ENCODE measurements at regions not wholly inside any gene's neighbourhood (a gene's known extent, or its start where the extent isn't known, plus 50 kb on each side); places are given as distances from the start of the nearest gene placed in this dataset.

DNA sequence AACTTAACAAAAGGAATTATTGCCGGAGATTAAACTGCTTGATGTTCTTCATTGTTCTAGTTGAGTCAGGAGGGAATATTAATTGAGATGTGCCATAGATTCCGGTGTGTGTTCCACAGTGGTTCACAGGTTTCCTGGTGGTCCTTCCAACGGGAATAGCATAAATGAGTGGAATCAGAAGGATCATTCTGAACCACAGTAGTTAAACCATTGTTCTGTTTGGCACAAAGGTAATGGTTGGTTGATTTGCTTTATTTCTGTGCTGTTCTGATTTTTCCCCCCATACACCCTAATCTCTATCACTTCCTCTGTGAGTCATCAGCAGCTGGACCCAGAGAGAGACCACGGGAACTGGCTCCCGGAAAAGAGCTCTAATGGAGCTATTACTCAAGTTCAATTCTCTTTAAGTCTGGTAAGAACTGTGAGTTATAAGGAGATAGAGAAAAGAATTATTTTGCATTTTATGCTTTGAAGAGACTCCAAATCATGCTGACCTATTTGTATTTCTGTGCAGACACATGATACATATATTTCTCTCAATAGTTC lies 627.2 kb downstream of the ZIC1 start:
- no peak for DNase-seq

DNA sequence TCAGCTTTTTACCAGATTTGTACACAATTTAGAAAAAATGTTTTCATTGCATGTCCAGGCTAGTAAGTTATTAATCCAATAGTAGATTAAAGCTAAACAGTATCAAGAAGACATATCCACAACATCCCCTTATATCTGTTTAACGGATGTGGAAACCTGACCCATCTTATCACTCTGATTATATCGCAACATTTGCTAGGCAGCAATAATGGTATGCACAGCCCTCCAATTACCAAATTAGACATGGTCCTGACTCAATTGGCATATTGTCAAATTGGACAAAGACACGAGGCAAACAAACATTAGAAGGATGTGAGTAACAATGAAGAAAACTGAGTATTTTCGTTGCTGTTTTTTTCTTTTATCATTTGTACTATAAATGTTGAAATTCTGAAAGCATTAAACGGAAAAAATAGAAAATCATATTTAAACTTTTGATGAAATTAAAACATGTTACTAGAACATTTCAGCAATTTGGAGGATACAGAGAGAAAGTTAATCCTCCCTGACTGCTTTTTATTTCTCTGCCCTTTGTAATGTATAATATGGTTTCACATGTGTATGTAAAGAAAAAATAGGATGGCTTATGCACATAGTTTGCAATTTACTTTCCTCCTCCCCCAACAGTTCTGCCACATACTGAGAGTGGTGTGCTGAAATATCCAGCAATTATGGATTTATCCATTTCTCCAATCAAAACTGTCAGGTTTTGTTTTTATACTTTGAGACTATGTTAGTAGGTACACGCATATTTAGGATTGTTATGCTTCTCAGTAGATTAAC lies 633.7 kb downstream of the ZIC1 start:
- peak; percentile 24 for DNase-seq

DNA sequence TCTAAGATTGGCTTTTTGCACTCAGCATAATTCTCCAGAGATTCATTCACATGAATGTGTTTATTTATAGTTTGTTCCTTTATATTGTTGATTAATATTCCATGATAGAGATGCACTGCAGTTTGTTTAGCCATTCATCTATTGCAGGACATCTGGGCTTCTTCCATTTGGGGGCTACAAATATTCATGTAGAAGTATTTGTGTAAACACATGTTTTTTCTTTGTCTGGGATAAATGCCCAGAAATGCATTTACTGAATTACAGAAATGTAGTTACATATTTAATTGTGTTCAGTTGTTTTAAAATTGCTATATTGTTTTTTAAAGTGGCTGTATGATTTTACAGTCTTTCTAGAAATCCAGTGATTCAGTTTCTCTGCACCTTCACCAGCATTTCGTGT lies 635.0 kb downstream of the ZIC1 start:
- no peak for DNase-seq

DNA sequence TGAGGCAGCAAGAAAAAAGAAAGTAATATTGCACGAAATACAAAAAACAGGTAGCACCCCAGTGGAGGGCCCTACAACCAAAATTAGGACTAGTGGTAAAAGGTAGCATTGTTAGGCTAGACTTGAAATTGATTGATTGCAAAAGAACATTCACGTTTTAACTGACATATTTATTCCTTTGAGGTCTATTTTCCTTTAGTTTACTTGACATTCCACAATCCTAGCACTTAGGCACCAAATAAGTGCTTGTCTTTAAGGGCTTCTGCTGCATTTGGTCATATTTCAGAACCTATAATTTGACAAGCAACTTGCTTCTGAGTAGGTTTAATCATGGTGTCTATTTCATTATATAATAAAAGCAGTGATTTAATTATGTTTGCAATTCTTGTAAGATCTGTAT lies 642.7 kb upstream of the AGTR1 start:
- DNase-seq = no peak

- no peak for DNase-seq
Observed at GRCh38 chr3:148062590-148062989, 635.1 kb upstream of the AGTR1 start.

DNA sequence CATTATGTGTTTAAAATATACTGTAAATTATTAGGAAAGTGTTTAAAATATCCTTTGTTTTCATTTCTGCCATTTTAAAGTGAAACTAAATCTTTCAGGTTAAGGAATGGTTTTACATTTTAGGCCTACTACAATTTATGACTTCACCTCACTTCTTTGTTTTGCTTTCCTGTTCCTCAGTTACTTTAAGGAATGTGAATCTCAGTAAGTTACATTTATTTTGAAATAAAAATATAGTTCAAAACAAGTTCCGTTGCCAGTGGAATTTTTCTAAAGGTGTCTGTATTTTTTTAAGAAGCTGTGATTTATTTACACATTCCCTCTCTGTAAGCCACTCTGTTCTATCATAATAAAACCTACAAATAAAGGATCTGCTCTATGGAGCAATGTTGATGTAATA lies 630.9 kb upstream of the AGTR1 start:
- no peak for DNase-seq

DNA sequence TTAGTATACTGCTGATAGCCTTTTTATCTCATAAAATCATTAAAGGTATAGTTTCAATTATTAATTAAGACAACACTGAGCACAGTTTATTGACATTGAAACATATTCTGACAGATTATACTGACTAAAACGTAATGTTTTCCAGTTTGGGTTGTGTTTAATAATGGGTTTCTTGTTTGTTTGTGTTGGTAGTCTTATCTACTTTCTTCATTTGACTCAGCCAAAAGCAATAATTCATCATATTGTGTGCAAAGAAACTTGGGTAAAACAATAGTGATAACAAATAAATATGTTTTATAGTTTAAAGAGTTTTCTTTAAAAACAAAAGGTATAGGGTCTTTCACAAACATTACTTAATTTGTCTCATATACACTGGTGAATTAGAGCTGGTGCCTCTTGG lies 629.2 kb upstream of the AGTR1 start:
- DNase-seq = no peak

DNA sequence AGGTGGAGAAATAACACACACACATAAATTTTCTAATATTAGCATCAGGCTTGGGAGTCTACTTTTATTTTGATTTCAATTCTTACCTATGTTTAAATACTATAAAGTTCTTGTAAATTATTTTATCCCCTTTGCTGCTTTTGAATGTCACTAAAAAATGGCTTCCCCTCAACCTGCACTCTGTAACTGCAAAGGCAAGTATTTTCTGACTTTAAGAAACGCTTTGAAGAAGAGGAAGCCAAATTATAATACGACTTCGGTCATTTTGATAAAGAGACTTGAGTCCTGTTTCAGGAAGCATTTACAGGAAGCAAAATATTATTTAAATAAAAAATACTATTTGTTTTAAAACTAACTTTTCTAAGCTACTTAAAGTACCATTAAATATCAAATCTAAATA lies 627.7 kb upstream of the AGTR1 start:
- DNase-seq = no peak

DNA sequence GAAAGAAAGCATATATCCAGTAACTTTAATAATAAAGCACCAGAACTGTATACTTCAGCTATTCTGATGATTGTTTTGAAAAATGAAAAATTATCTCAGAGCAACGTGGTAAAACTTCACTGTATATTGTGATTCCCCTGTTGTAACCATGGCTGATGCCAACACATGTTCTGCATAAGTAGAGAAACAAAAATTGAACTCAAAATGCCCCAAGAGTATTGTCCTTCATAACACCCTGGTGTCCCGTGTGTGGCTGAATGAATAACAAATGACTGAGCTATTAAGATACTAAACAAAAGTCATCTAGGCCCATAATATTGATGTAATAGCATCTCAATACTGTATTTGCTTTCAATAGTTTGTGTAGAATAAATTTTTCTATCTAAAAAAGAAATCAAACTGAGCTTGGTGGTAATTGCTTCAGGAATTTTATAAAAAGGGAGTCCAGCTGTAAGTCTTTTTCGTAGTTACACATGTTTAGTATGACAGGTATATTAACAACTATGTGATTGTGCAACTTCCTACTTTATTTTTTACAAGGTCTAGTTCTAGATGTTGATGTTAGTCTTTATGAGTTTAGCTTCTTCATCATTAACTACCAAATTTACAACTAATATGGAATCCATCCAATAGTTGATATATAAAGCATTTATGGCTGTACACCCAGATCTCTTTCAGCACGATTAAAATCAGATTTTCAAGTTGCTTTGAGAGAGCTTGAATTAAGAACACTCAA lies 623.8 kb upstream of the AGTR1 start:
- DNase-seq = no peak

DNA sequence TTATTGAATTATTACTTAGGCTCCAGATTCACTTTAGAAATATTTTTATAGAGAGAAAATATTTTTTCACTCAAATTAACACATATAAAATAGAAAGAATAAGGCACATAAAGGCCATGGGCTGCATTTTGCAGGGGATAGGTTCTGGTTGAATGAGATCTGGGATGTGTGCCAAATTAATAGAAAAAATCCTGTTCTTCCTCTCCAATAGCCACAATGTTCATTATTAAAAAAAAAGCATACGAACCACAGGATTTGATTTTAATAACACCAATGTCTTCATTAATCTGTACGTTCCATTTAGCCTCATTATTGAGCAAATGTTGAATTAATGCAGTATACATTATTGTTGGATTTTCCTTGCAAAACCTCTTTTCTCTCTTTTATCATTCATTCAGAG lies 622.8 kb upstream of the AGTR1 start:
- peak; percentile 35 for DNase-seq

DNA sequence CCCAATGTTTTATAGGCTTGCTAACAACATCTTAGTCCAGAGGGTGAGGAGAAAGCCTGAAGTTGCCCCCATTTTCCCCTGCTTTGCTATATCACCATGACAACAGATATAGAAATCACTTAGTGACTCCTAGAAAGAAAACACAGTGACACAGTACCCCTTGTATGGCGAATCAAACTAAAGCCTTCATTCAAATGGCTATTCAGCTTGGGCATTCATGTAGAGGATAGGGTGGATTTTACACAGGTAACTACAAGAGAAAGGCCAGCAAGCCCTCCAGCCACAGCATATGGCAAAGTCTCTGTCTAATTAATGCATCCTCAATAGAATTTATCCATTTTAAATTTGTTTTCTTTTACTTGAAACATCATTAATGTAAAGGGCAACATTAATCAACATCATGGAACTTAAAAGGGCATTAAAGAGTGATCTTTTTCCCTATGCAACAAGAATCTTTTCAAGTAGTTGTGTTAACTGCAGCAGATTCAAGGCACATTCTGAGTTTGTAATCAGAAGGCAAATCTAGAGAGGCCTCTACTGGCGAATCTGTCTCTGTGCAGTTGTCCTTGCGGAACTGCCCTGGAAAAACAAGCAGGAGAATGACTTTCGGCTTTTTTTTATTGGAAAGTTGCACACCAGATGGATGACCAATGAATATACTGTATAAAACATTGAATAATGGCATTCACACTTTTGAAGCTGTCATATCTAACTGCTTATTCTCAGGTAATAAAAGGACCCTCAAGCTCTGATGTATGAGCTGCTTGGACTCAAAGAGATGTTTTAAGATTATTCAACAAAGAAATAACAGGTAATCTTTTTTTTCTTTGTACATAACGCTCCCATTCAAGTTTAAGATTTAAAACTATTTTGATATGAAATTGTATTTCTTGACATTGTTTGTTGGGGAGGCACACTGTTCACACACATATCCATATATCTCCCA lies 621.7 kb upstream of the AGTR1 start:
- peak; percentile 64 for DNase-seq

GRCh38 chr3:148077318-148077923 lies 620.3 kb upstream of the AGTR1 start:
- DNase-seq = peak; percentile 19

DNA sequence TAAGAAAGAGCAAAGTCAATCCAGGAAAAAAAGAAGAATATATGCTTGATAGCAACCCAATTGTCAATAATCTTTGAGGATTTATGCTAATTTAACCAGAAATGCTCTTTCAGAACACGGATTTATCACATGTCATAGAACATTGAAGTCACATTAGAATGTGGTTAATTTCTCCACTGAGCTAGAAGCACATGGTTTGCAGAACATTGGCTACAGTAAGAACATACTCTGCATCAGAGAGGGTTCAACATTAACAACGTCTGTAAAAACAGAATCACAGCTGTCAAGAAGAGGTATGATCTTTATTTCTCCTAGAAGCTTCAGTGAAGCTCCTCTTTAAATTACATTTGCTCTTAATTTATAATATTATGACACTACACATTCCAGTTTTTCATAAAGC lies 619.7 kb upstream of the AGTR1 start:
- DNase-seq = no peak

GRCh38 chr3:148078658-148079057 lies 619.0 kb upstream of the AGTR1 start:
- no peak for DNase-seq

DNA sequence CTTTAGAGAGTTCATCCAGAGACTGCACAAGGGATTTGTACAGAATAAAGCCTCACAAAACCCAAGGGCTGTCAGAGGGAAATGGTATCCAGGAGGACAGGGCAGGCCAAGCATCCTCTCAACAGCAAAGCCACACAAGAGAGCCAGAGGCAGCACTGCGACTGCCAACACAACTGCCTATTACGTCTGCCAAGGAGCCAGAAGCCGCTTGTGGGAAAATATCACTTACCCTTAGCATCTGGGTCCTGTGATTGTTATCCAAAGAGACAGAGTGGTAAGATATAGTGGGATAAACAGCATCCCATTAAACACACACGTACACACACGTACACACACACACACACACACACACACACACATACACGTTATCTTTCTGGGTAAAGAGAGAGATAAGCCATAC lies 618.3 kb upstream of the AGTR1 start:
- DNase-seq = no peak

GRCh38 chr3:148081926-148082325 lies 615.8 kb upstream of the AGTR1 start:
- DNase-seq = no peak

GRCh38 chr3:148082506-148083280 lies 615.0 kb upstream of the AGTR1 start:
- DNase-seq = no peak

DNA sequence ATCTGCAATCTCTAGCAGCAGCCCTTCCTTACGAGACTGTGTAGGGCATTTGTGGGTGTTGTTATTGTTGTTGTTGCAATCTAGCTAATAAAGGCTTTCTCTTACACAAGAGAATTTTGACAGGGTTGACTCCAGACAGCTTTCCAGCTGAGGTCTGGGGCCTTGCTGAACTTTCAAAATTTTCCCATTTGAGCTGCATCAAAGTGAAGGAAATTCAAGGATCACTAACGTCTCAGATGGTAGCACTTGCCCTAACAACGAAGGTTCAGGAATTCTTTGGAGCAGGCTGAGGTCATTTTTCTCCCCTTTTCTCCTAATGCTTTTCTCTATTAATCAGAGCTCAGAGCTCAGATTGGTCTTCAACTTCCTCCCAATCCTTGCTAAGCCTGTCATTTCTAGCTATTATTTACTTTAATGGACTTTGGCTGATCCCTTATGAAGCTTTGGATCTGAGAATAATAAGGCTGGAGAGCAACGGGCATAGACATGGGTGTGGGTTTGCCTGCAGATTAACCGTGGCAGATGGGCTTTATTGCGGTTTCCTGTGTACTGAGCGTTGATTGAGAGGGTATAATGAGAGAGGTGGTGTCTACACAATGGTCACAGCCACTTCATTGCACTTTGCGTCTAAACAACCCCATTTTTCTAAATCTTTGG lies 614.0 kb upstream of the AGTR1 start:
- DNase-seq = peak; percentile 19

DNA sequence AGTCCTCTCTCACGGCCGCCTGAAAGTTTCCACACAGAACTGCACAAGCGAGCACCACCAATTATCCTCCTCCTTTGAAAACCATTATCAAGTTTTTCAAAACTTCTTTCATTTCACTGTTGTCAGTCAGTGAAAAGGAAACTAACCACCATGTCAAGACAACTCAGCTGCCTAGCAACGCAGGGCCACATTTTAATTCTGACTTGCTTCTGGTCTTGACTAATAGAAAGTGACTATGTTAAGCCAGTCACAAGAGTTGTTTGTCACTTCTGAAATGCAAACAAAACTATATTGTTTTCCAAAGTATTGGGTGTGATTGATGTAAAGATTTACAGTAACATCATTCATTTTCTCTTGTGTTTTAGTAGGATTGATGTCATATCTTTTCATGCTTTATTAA lies 612.8 kb upstream of the AGTR1 start:
- no peak for DNase-seq

GRCh38 chr3:148087601-148088371 lies 609.9 kb upstream of the AGTR1 start:
- no peak for DNase-seq

DNA sequence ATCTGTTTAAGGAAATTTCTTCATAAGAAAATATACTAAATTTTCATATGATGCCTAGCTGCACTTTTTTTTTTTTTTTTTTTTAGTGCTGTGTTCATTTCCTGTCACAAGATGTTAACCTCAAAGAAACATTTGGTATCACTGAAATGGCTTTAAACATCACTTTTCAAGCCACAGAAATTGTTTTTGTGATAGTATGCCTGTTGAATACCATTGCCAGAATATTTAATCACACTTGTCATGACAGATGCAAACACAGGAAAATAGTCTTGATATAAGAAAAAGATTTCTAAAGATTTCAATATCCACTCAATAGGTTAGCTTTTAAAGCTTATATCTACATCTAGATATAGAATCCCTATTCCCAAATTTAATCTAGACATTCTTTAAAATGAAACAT lies 608.5 kb upstream of the AGTR1 start:
- no peak for DNase-seq

All from NCI-H2081 treated with DMSO at 0.1 percent for 48 hours (cell line).